H1 (cell line): ENCODE measurements at regions not wholly inside any gene's neighbourhood (a gene's known extent, or its start where the extent isn't known, plus 50 kb on each side); places are given as distances from the start of the nearest gene placed in this dataset.

Experiments
- CHD1 ChIP-seq: IDR thresholded peaks from 2 replicates; pipeline ENCODE4 v1.6.1; 2012; ENCODE audit warnings: low read depth, low read length, improper control_type of control experiment
- GABPA ChIP-seq: IDR thresholded peaks from 2 replicates; pipeline ENCODE4 v1.6.1; 2011; ENCODE audit warnings: mild to moderate bottlenecking, low read length, moderate library complexity, borderline replicate concordance; ENCODE audit not compliant: insufficient read depth
- POLR2A ChIP-seq, 2 experiments: IDR thresholded peaks; 1 replicate in 1 of 2; 2 replicates in 1 of 2; pipeline ENCODE4 v1.6.1; 2011; ENCODE audit warnings: low read depth in 2 of 2, low read length in 2 of 2, mild to moderate bottlenecking in 2 of 2; ENCODE audit errors: control extremely low read depth in 1 of 2
- SP2 ChIP-seq: IDR thresholded peaks from 2 replicates; pipeline ENCODE4 v1.6.1; 2012; ENCODE audit warnings: mild to moderate bottlenecking, low read length, inconsistent platforms
- TF ChIP-seq, protein P1 (sequence below): IDR thresholded peaks from 2 replicates; pipeline ENCODE4 v1.6.1; 2011; ENCODE audit warnings: low read depth, mild to moderate bottlenecking, low read length; ENCODE audit not compliant: insufficient read depth

DNA sequence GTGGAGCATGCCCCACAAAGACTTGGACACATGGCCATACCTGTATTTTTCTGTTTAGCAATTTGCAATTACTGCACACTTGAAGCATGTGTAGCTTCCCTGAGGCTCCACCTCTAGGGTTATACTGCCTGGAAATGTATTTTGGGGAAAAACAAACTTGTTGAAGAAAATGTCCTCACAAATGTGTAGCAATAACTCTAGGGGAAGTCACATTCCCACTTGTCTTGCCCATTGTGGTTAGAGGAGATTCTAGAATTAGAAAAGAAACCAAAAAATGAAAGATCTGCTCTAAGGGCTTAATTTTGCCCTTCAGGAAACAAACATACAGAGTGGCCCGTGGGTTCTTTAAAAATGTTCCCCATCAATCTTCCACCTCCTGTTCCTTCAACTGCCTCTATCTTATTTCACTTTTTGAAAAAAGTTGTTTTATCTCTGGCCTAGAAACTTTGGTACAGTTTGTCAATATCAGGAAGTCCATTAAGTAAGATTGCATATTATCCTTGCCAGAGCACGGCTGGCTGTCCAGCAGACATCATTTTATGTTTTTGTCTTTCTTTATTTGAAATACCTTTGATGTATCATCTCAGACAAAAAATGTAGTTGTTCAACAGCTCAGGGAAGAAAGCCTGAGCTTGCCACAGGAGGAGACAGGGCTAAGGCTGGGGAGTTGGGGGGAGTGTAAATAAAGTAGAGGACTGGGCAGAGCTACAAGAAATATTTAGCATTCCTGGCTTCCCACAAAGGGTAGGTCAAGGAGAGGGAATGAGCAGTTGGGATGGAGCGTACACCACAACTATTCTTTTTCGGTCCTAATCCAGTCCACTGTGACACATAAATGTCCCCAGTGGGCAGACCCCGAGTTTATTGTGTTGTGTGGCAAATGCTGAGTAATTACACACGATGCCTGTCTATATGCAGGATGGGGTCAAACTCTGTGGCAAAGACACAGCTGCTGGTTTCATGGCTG, 96.8 kb upstream of the CDC42EP3 start (continued):
- no peak for TF ChIP-seq POLR2A (IDR thresholded peaks at IDR 0.05; ENCODE audit: control extremely low read depth in 1 of 2, low read depth in 2 of 2, low read length in 2 of 2)
- no peak for TF ChIP-seq SP2
- TF ChIP-seq CHD1, result no peak
- TF ChIP-seq, protein P1, sequence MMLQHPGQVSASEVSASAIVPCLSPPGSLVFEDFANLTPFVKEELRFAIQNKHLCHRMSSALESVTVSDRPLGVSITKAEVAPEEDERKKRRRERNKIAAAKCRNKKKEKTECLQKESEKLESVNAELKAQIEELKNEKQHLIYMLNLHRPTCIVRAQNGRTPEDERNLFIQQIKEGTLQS, result no peak
- no peak for TF ChIP-seq GABPA
